ENCODE measurements at regions not wholly inside any gene's neighbourhood (a gene's known extent, or its start where the extent isn't known, plus 50 kb on each side); places are given as distances from the start of the nearest gene placed in this dataset.

GRCh38 chr2:81195774-81196382 lies 891.3 kb upstream of the LRRTM1 start:
- H3K27ac Mint-ChIP-seq: no peak overlapping the region
- intact Hi-C loops (cut with DNase I, micrococcal nuclease): no loop called here
- CTCF ChIA-PET: no interaction called here
- H3K4me3 Mint-ChIP-seq: no peak overlapping the region
- no peak for DNase-seq
- H3K27me3 Mint-ChIP-seq: no peaks in the 10 kb centered on the region
- no peak for ATAC-seq
- no peaks in the 10 kb centered on the region for H3K36me3 Mint-ChIP-seq (ENCODE audit: low read depth)
- no peaks in the 10 kb centered on the region for H3K4me1 Mint-ChIP-seq
- H3K9me3 Mint-ChIP-seq (ENCODE audit: low read depth): peaks cover 13% of the 10 kb centered on the region
- POLR2A ChIA-PET: no interaction called here

GRCh38 chr2:81195017-81195773 lies 890.6 kb upstream of the LRRTM1 start:
- intact Hi-C loops (cut with DNase I, micrococcal nuclease): no loop called here
- CTCF ChIA-PET: no interaction called here
- ATAC-seq (no peak), DNase-seq (no peak)
- H3K27ac Mint-ChIP-seq: no peak overlapping the region
- H3K4me3 Mint-ChIP-seq: no peak overlapping the region
- POLR2A ChIA-PET: no interaction called here
- peaks cover 15% of the 10 kb centered on the region for H3K9me3 Mint-ChIP-seq (ENCODE audit: low read depth)
- no peaks in the 10 kb centered on the region for H3K27me3 Mint-ChIP-seq
- H3K4me1 Mint-ChIP-seq: no peaks in the 10 kb centered on the region
- no peaks in the 10 kb centered on the region for H3K36me3 Mint-ChIP-seq (ENCODE audit: low read depth)

- Mint-ChIP-seq H3K27me3 (no peaks in the 10 kb centered on the region), H3K36me3 (ENCODE audit: low read depth) (no peaks in the 10 kb centered on the region), H3K27ac (no peak overlapping the region), H3K9me3 (ENCODE audit: low read depth) (peaks cover 15% of the 10 kb centered on the region), H3K4me3 (no peak overlapping the region), H3K4me1 (no peaks in the 10 kb centered on the region)
- POLR2A ChIA-PET: no interaction called here
- CTCF ChIA-PET: no interaction called here
- ATAC-seq (no peak), DNase-seq (no peak)
- intact Hi-C loops (cut with DNase I, micrococcal nuclease): no loop called here
Measured at GRCh38 chr2:81194581-81194980, 890.0 kb upstream of the LRRTM1 start.

- POLR2A ChIA-PET: no interaction called here
- DNase-seq (no peak), ATAC-seq (no peak)
- Mint-ChIP-seq H3K36me3 (ENCODE audit: low read depth) (no peaks in the 10 kb centered on the region), H3K27ac (no peak overlapping the region), H3K9me3 (ENCODE audit: low read depth) (peaks cover 15% of the 10 kb centered on the region), H3K27me3 (no peaks in the 10 kb centered on the region), H3K4me1 (no peaks in the 10 kb centered on the region), H3K4me3 (no peak overlapping the region)
- CTCF ChIA-PET: no interaction called here
- intact Hi-C loops (cut with DNase I, micrococcal nuclease): no loop called here
Measured at GRCh38 chr2:81194176-81194575, 889.6 kb upstream of the LRRTM1 start.

GRCh38 chr2:81181845-81182244 lies 877.3 kb upstream of the LRRTM1 start:
- H3K4me3 Mint-ChIP-seq: no peak overlapping the region
- no peak overlapping the region for H3K27ac Mint-ChIP-seq
- no peaks in the 10 kb centered on the region for H3K4me1 Mint-ChIP-seq
- no peaks in the 10 kb centered on the region for H3K27me3 Mint-ChIP-seq
- DNase-seq (no peak), ATAC-seq (no peak)
- CTCF ChIA-PET: no interaction called here
- intact Hi-C loops (cut with DNase I, micrococcal nuclease): no loop called here
- H3K9me3 Mint-ChIP-seq (ENCODE audit: low read depth): peaks cover 13% of the 10 kb centered on the region
- POLR2A ChIA-PET: no interaction called here
- H3K36me3 Mint-ChIP-seq (ENCODE audit: low read depth): no peaks in the 10 kb centered on the region

GRCh38 chr2:81171447-81171846 lies 866.9 kb upstream of the LRRTM1 start:
- Mint-ChIP-seq H3K4me3 (no peak overlapping the region), H3K36me3 (ENCODE audit: low read depth) (no peaks in the 10 kb centered on the region), H3K27ac (no peak overlapping the region), H3K9me3 (ENCODE audit: low read depth) (peaks cover 4% of the 10 kb centered on the region), H3K27me3 (no peaks in the 10 kb centered on the region), H3K4me1 (no peaks in the 10 kb centered on the region)
- intact Hi-C loops (cut with DNase I, micrococcal nuclease): no loop called here
- CTCF ChIA-PET: no interaction called here
- no peak for DNase-seq
- ATAC-seq: no peak
- POLR2A ChIA-PET: no interaction called here

- POLR2A ChIA-PET: no interaction called here
- CTCF ChIA-PET: no interaction called here
- Mint-ChIP-seq H3K27me3 (no peaks in the 10 kb centered on the region), H3K9me3 (ENCODE audit: low read depth) (peaks cover 9% of the 10 kb centered on the region), H3K27ac (no peak overlapping the region), H3K4me1 (no peaks in the 10 kb centered on the region), H3K4me3 (no peak overlapping the region), H3K36me3 (ENCODE audit: low read depth) (no peaks in the 10 kb centered on the region)
- ATAC-seq (no peak), DNase-seq (no peak)
- intact Hi-C loops (cut with DNase I, micrococcal nuclease): no loop called here
Measured at GRCh38 chr2:81163583-81163982, 859.0 kb upstream of the LRRTM1 start.

- no peaks in the 10 kb centered on the region for H3K36me3 Mint-ChIP-seq (ENCODE audit: low read depth)
- ChIA-PET POLR2A (no interaction called here), CTCF (no interaction called here)
- H3K27ac Mint-ChIP-seq: no peak overlapping the region
- no peak for ATAC-seq
- intact Hi-C loops (cut with DNase I, micrococcal nuclease): no loop called here
- peaks cover 9% of the 10 kb centered on the region for H3K9me3 Mint-ChIP-seq (ENCODE audit: low read depth)
- no peak for DNase-seq
- H3K4me1 Mint-ChIP-seq: no peaks in the 10 kb centered on the region
- H3K27me3 Mint-ChIP-seq: no peaks in the 10 kb centered on the region
- no peak overlapping the region for H3K4me3 Mint-ChIP-seq
Measured at GRCh38 chr2:81158505-81158904, 854.0 kb upstream of the LRRTM1 start.

GRCh38 chr2:81148323-81148722 lies 843.8 kb upstream of the LRRTM1 start:
- H3K4me3 Mint-ChIP-seq: no peak overlapping the region
- ATAC-seq (no peak), DNase-seq (no peak)
- no peak overlapping the region for H3K27ac Mint-ChIP-seq
- H3K36me3 Mint-ChIP-seq (ENCODE audit: low read depth): no peaks in the 10 kb centered on the region
- no peaks in the 10 kb centered on the region for H3K4me1 Mint-ChIP-seq
- no peaks in the 10 kb centered on the region for H3K27me3 Mint-ChIP-seq
- CTCF ChIA-PET: no interaction called here
- intact Hi-C loops (cut with DNase I, micrococcal nuclease): no loop called here
- POLR2A ChIA-PET: no interaction called here
- peaks cover 14% of the 10 kb centered on the region for H3K9me3 Mint-ChIP-seq (ENCODE audit: low read depth)

- intact Hi-C loops (cut with DNase I, micrococcal nuclease): no loop called here
- Mint-ChIP-seq H3K27me3 (no peaks in the 10 kb centered on the region), H3K4me3 (no peak overlapping the region), H3K4me1 (no peaks in the 10 kb centered on the region), H3K9me3 (ENCODE audit: low read depth) (peaks cover 12% of the 10 kb centered on the region), H3K36me3 (ENCODE audit: low read depth) (no peaks in the 10 kb centered on the region), H3K27ac (no peak overlapping the region)
- no peak for DNase-seq
- ChIA-PET CTCF (no interaction called here), POLR2A (no interaction called here)
- ATAC-seq: no peak
Measured at GRCh38 chr2:81136296-81136695, 831.7 kb upstream of the LRRTM1 start.

GRCh38 chr2:81097361-81097760 lies 792.8 kb upstream of the LRRTM1 start:
- no peak for ATAC-seq
- Mint-ChIP-seq H3K4me3 (no peak overlapping the region), H3K36me3 (ENCODE audit: low read depth) (no peaks in the 10 kb centered on the region), H3K27ac (no peak overlapping the region), H3K9me3 (ENCODE audit: low read depth) (peaks cover 10% of the 10 kb centered on the region), H3K27me3 (no peaks in the 10 kb centered on the region), H3K4me1 (no peaks in the 10 kb centered on the region)
- no peak for DNase-seq
- CTCF ChIA-PET: no interaction called here
- intact Hi-C loops (cut with DNase I, micrococcal nuclease): no loop called here
- POLR2A ChIA-PET: no interaction called here

GRCh38 chr2:81093031-81093430 lies 788.5 kb upstream of the LRRTM1 start:
- no peak overlapping the region for H3K27ac Mint-ChIP-seq
- H3K9me3 Mint-ChIP-seq (ENCODE audit: low read depth): peaks cover 14% of the 10 kb centered on the region
- no peaks in the 10 kb centered on the region for H3K36me3 Mint-ChIP-seq (ENCODE audit: low read depth)

More at GRCh38 chr2:81093031-81093430, 788.5 kb upstream of the LRRTM1 start:
- ATAC-seq: no peak
- ChIA-PET POLR2A (no interaction called here), CTCF (interaction anchor here (0.7 kb wide), 1 partner anchor 186 kb away, joined by 3 read pairs; no protein-coding TSS in a partner anchor)
- H3K4me1 Mint-ChIP-seq: no peaks in the 10 kb centered on the region
- H3K27me3 Mint-ChIP-seq: no peaks in the 10 kb centered on the region
- intact Hi-C loops (cut with DNase I, micrococcal nuclease): no loop called here
- H3K4me3 Mint-ChIP-seq: no peak overlapping the region
- no peak for DNase-seq

All from activated CD4-positive, alpha-beta T cell treated with anti-CD3 and anti-CD28 coated beads for 36 hours (primary cell).